ENCODE measurements at regions not wholly inside any gene's neighbourhood (a gene's known extent, or its start where the extent isn't known, plus 50 kb on each side); places are given as distances from the start of the nearest gene placed in this dataset.
A peak's percentile ranks its signal among the peaks of the same experiment; 100 is the strongest.

DNA sequence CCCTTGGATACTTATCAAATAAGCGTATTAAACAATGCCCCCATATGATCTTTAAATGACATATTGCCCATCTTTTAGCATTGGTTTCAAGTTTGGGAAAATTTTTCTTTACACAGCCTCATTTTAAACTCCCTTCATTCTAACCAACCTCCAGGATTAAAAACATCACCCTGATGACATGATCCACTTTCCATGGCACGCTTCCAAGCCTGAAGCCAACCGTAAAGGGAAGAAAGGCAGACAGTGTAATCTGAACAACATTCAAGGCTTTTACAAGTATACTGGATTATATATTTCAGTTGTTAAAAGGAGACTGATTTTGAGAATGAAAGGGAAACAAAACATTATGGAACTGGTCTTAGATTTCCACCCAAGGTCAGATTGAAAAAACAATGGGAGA lies 1721.9 kb downstream of the OLFM4 start:
- CTCF ChIA-PET: no interaction called here
- POLR2A ChIA-PET: no interaction called here
- Histone ChIP-seq H3K4me3 (ENCODE audit: low read depth, low read length) (no peak overlapping the region), H3K9me3 (ENCODE audit: control insufficient read depth, insufficient read depth, low read depth, low read length) (no peaks in the 10 kb centered on the region), H3K4me1 (ENCODE audit: control insufficient read depth, insufficient read depth, low read length) (no peaks in the 10 kb centered on the region), H3K27ac (ENCODE audit: extremely low read depth, low read depth, low read length) (no peak overlapping the region), H3K36me3 (ENCODE audit: control insufficient read depth in 2 of 2, insufficient read depth in 1 of 2, low read length in 2 of 2) (no peaks in the 10 kb centered on the region)
- TF ChIP-seq PRDM6 (tag by site-specific recombination; IDR thresholded peaks at IDR 0.05) (peak; percentile 24; the same call in 1 of the 2 replicates), ZNF19 (tag by site-specific recombination; IDR thresholded peaks at IDR 0.05; ENCODE audit: low read depth) (no peak)

DNA sequence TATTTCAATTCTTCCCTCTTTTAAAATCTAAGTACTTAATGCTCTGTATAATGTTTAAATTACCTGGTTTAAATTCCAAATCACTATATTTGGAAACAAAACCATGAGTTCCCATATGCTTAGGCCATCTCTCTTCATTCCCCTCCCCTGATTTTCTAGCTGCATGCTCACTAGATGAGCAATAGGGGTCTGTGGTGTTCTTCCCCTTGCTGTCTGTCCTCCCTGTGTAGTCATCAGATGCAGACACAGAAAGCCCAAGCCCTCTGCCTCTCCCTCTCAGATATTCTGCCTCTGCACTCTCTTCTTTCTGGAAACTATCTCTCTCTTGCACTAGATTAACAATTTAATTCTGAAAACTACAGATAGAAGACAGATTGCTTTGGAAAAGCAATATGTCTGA lies 1730.2 kb downstream of the OLFM4 start:
- TF ChIP-seq MZF1 (tag by site-specific recombination; IDR thresholded peaks at IDR 0.05; ENCODE audit: borderline replicate concordance) (no peak), GLI4 (tag by site-specific recombination; IDR thresholded peaks at IDR 0.05) (no peak), ZNF121 (tag by site-specific recombination; IDR thresholded peaks at IDR 0.05) (no peak), GLI2 (tag by site-specific recombination; IDR thresholded peaks at IDR 0.05; ENCODE audit: borderline replicate concordance, low read depth) (no peak), ZNF37A (tag by site-specific recombination; IDR thresholded peaks at IDR 0.05) (no peak), ZSCAN30 (tag by site-specific recombination; IDR thresholded peaks at IDR 0.05) (no peak), ZBTB7A (tag by site-specific recombination; IDR thresholded peaks at IDR 0.05; ENCODE audit: low read depth) (no peak), KLF7 (tag by site-specific recombination; IDR thresholded peaks at IDR 0.05; ENCODE audit: borderline replicate concordance) (no peak), ZNF223 (tag by site-specific recombination; IDR thresholded peaks at IDR 0.05) (no peak), TRIM28 (IDR thresholded peaks at IDR 0.05; ENCODE audit: borderline replicate concordance, low read length) (no peak), ZNF76 (tag by site-specific recombination; IDR thresholded peaks at IDR 0.05; ENCODE audit: borderline replicate concordance, low read depth) (no peak)
- TF ChIP-seq, protein P1, sequence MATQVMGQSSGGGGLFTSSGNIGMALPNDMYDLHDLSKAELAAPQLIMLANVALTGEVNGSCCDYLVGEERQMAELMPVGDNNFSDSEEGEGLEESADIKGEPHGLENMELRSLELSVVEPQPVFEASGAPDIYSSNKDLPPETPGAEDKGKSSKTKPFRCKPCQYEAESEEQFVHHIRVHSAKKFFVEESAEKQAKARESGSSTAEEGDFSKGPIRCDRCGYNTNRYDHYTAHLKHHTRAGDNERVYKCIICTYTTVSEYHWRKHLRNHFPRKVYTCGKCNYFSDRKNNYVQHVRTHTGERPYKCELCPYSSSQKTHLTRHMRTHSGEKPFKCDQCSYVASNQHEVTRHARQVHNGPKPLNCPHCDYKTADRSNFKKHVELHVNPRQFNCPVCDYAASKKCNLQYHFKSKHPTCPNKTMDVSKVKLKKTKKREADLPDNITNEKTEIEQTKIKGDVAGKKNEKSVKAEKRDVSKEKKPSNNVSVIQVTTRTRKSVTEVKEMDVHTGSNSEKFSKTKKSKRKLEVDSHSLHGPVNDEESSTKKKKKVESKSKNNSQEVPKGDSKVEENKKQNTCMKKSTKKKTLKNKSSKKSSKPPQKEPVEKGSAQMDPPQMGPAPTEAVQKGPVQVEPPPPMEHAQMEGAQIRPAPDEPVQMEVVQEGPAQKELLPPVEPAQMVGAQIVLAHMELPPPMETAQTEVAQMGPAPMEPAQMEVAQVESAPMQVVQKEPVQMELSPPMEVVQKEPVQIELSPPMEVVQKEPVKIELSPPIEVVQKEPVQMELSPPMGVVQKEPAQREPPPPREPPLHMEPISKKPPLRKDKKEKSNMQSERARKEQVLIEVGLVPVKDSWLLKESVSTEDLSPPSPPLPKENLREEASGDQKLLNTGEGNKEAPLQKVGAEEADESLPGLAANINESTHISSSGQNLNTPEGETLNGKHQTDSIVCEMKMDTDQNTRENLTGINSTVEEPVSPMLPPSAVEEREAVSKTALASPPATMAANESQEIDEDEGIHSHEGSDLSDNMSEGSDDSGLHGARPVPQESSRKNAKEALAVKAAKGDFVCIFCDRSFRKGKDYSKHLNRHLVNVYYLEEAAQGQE (tag by site-specific recombination; IDR thresholded peaks at IDR 0.05): no peak
- TF ChIP-seq, protein P2, sequence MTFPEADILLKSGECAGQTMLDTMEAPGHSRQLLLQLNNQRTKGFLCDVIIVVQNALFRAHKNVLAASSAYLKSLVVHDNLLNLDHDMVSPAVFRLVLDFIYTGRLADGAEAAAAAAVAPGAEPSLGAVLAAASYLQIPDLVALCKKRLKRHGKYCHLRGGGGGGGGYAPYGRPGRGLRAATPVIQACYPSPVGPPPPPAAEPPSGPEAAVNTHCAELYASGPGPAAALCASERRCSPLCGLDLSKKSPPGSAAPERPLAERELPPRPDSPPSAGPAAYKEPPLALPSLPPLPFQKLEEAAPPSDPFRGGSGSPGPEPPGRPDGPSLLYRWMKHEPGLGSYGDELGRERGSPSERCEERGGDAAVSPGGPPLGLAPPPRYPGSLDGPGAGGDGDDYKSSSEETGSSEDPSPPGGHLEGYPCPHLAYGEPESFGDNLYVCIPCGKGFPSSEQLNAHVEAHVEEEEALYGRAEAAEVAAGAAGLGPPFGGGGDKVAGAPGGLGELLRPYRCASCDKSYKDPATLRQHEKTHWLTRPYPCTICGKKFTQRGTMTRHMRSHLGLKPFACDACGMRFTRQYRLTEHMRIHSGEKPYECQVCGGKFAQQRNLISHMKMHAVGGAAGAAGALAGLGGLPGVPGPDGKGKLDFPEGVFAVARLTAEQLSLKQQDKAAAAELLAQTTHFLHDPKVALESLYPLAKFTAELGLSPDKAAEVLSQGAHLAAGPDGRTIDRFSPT (tag by site-specific recombination; IDR thresholded peaks at IDR 0.05): no peak
- H3K27ac ChIP-seq (ENCODE audit: extremely low read depth, low read depth, low read length): no peak overlapping the region
- no peaks in the 10 kb centered on the region for H3K36me3 ChIP-seq (ENCODE audit: control insufficient read depth in 2 of 2, insufficient read depth in 1 of 2, low read length in 2 of 2)
- no peak overlapping the region for H3K4me3 ChIP-seq (ENCODE audit: low read depth, low read length)
- POLR2A ChIA-PET: no interaction called here
- CTCF ChIA-PET: no interaction called here
- no peaks in the 10 kb centered on the region for H3K9me3 ChIP-seq (ENCODE audit: control insufficient read depth, insufficient read depth, low read depth, low read length)
- no peaks in the 10 kb centered on the region for H3K4me1 ChIP-seq (ENCODE audit: control insufficient read depth, insufficient read depth, low read length)

GRCh38 chr13:54768214-54768613 lies 1739.6 kb downstream of the OLFM4 start:
- no peaks in the 10 kb centered on the region for H3K36me3 ChIP-seq (ENCODE audit: control insufficient read depth in 2 of 2, insufficient read depth in 1 of 2, low read length in 2 of 2)
- no peak overlapping the region for H3K27ac ChIP-seq (ENCODE audit: extremely low read depth, low read depth, low read length)
- ChIA-PET CTCF (no interaction called here), POLR2A (no interaction called here)
- H3K4me1 ChIP-seq (ENCODE audit: control insufficient read depth, insufficient read depth, low read length): no peaks in the 10 kb centered on the region
- H3K4me3 ChIP-seq (ENCODE audit: low read depth, low read length): no peak overlapping the region
- H3K9me3 ChIP-seq (ENCODE audit: control insufficient read depth, insufficient read depth, low read depth, low read length): no peaks in the 10 kb centered on the region
- TF ChIP-seq ZNF514 (tag by site-specific recombination; IDR thresholded peaks at IDR 0.05) (no peak), HOXA7 (CRISPR knock-in tag; IDR thresholded peaks at IDR 0.05; ENCODE audit: borderline replicate concordance) (no peak), ZSCAN23 (tag by site-specific recombination; IDR thresholded peaks at IDR 0.05) (no peak), RBAK (tag by site-specific recombination; IDR thresholded peaks at IDR 0.05) (no peak), ZNF24 (tag by site-specific recombination; IDR thresholded peaks at IDR 0.05) (no peak), KLF10 (tag by site-specific recombination; IDR thresholded peaks at IDR 0.05) (no peak)
- TF ChIP-seq, protein P3, sequence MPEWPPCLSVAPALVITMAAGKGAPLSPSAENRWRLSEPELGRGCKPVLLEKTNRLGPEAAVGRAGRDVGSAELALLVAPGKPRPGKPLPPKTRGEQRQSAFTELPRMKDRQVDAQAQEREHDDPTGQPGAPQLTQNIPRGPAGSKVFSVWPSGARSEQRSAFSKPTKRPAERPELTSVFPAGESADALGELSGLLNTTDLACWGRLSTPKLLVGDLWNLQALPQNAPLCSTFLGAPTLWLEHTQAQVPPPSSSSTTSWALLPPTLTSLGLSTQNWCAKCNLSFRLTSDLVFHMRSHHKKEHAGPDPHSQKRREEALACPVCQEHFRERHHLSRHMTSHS (tag by site-specific recombination; IDR thresholded peaks at IDR 0.05): no peak
- TF ChIP-seq, protein P4, sequence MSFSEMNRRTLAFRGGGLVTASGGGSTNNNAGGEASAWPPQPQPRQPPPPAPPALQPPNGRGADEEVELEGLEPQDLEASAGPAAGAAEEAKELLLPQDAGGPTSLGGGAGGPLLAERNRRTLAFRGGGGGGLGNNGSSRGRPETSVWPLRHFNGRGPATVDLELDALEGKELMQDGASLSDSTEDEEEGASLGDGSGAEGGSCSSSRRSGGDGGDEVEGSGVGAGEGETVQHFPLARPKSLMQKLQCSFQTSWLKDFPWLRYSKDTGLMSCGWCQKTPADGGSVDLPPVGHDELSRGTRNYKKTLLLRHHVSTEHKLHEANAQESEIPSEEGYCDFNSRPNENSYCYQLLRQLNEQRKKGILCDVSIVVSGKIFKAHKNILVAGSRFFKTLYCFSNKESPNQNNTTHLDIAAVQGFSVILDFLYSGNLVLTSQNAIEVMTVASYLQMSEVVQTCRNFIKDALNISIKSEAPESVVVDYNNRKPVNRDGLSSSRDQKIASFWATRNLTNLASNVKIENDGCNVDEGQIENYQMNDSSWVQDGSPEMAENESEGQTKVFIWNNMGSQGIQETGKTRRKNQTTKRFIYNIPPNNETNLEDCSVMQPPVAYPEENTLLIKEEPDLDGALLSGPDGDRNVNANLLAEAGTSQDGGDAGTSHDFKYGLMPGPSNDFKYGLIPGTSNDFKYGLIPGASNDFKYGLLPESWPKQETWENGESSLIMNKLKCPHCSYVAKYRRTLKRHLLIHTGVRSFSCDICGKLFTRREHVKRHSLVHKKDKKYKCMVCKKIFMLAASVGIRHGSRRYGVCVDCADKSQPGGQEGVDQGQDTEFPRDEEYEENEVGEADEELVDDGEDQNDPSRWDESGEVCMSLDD (tag by site-specific recombination; IDR thresholded peaks at IDR 0.05): no peak
